Heart right ventricle (tissue), 16 donors: ENCODE measurements at regions not wholly inside any gene's neighbourhood (a gene's known extent, or its start where the extent isn't known, plus 50 kb on each side); places are given as distances from the start of the nearest gene placed in this dataset.

Experiments used
- ATAC-seq, 8 donors: fragments of 200-7000 bp; cut with Tn5 transposase; one replicate each; pipeline ENCODE4 v1.9.1; 2020; ENCODE audit warnings: mild to moderate bottlenecking in 8 of 8, moderate library complexity in 8 of 8, moderate number of reproducible peaks in 1 of 8
- DNase-seq, 2 donors: peaks; one replicate each; pipeline ENCODE4 v3.0.0-alpha.2; 2020
- H3K27ac ChIP-seq, 10 donors: fragments of 200-600 bp; sonication (generic) in 2 of 10; one replicate each; pipeline versions ENCODE4 v1.5.0 to v1.8.0; 2020 to 2022; ENCODE audit warnings: mild to moderate bottlenecking in 3 of 10
- H3K27me3 ChIP-seq, 7 donors: fragments of 200-600 bp; one replicate each; pipeline ENCODE4 v1.8.0; 2021 to 2022; ENCODE audit warnings: mild to moderate bottlenecking in 2 of 7
- H3K36me3 ChIP-seq, 9 donors: fragments of 200-600 bp; sonication (generic) in 1 of 9; one replicate each; pipeline versions ENCODE4 v1.5.0 to v1.8.0; 2020 to 2022; ENCODE audit warnings: mild to moderate bottlenecking in 2 of 9
- H3K4me1 ChIP-seq, 9 donors: fragments of 200-600 bp; sonication (generic) in 1 of 9; one replicate each; pipeline versions ENCODE4 v1.5.0 to v1.8.0; 2020 to 2022; ENCODE audit warnings: mild to moderate bottlenecking in 4 of 9
- H3K4me3 ChIP-seq, 10 donors: fragments of 200-600 bp; sonication (generic) in 2 of 10; one replicate each; pipeline versions ENCODE4 v1.5.0 to v1.8.0; 2020 to 2022; ENCODE audit warnings: mild to moderate bottlenecking in 7 of 10, moderate library complexity in 2 of 10
- H3K9me3 ChIP-seq, 11 donors: fragments of 200-600 bp in 10 of 11; sonication (generic) in 2 of 11; one replicate each; pipeline versions ENCODE4 v1.5.0 to v1.8.0; 2013 to 2022; ENCODE audit warnings: mild to moderate bottlenecking in 2 of 11, control low read depth in 1 of 11, moderate library complexity in 1 of 11
- CTCF ChIP-seq, 9 donors: fragments of 200-600 bp; sonication (generic) in 2 of 9; IDR thresholded peaks; one replicate each; pipeline versions ENCODE4 v1.5.0 to v1.8.0; 2021 to 2022; ENCODE audit warnings: antibody characterized with exemption in 9 of 9, mild to moderate bottlenecking in 5 of 9, moderate library complexity in 1 of 9
- WGBS, 2 donors: extraction: QIAGEN DNeasy Blood & Tissue Kit; methylation state at CpG; one replicate each; pipeline ENCODE4 v1.1.7; 2013; ENCODE audit warnings: inconsistent platforms in 1 of 2; 5-methylcytosine and 5-hydroxymethylcytosine counted together
- intact Hi-C, 10 donors: fragments of 100-400 bp; cut with DNase I; formaldehyde crosslinking; loops; one replicate each; pipeline versions ENCODE4 v1.11.1 to v1.14.2; 2022
- donor health status: Arrhythmogenic right ventricular cardiomyopathy.
- donor health status: ischemic (EF 13 %, LVEDD 7.1; RV severe dilation, severe dysfunction).
- donor health status: healthy with polysubstance abuse.
- donor health status: DM: no; HTN: yes; CAD: no.
- donor health status: DM: no; HTN: no; CAD: no.
- donor health status: ischemic (EF 25% LVEDD 6.9; RV normal size, moderate dysfunction).
- donor health status: ischemic (EF 25% LVEDD 5.7; RV mildly dilated, moderate dysfunction).
- donor health status: healthy.
- donor health status: DM: yes; HTN: yes; CAD: no.
- donor health status: Ischemic cardiomyopathy.
- donor health status: ischemic (EF 35%, LVEDD 5.7; RV mildly dilated, moderate dysfunction).
- donor health status: nonischemic (EF 11% LVEDD 7.7; RV severe dilation, severe dysfunction).
- donor health status: DM: yes; HTN: yes; CAD: no.
- donor health status: PGD.
- donor health status: ischemic (EF 29% LVEDD 5.4; RV normal size, mild dysfunction).
- donor health status: nonischemic (EF 23%, LVEDD 6.1; RV moderate dilation, normal function).

- H3K36me3 ChIP-seq: no peaks in the 10 kb centered on the region
- ATAC-seq: no peak
- no peaks in the 10 kb centered on the region for H3K4me1 ChIP-seq
- no peak for DNase-seq
- peaks cover 0 to 2% (median 0%) of the 10 kb centered on the region in 11 donors for H3K9me3 ChIP-seq
- no peak overlapping the region for H3K4me3 ChIP-seq
- H3K27me3 ChIP-seq: no peaks in the 10 kb centered on the region
- TF ChIP-seq CTCF (IDR thresholded peaks at IDR 0.05): no peak
- H3K27ac ChIP-seq: no peak overlapping the region
- intact Hi-C loops: no loop called here
- 34 to 36% methylated on average over 5 of the region's 5 CpGs for WGBS, 2 donors
These were observed 521.1 kb downstream of the TFAP2B start for GRCh38 chr6:51339728-51340127.

GRCh38 chr6:51342393-51342792 lies 523.7 kb downstream of the TFAP2B start:
- ATAC-seq: no peak
- intact Hi-C loops: no loop called here
- 77 to 81% methylated on average over 6 of the region's 6 CpGs for WGBS, 2 donors

GRCh38 chr6:51349857-51350256 lies 531.2 kb downstream of the TFAP2B start:
- H3K27ac ChIP-seq: no peak overlapping the region
- DNase-seq (no peak), ATAC-seq (no peak)
- no peaks in the 10 kb centered on the region for H3K27me3 ChIP-seq
- H3K4me3 ChIP-seq: no peak overlapping the region
- intact Hi-C loops: no loop called here
- H3K36me3 ChIP-seq: no peaks in the 10 kb centered on the region
- peaks cover 0 to 25% (median 0%) of the 10 kb centered on the region in 11 donors for H3K9me3 ChIP-seq
- WGBS, 2 donors: 79 to 82% methylated on average over 4 of the region's 4 CpGs
- no peaks in the 10 kb centered on the region for H3K4me1 ChIP-seq
- TF ChIP-seq CTCF (IDR thresholded peaks at IDR 0.05): no peak

More at GRCh38 chr6:51342393-51342792, 523.7 kb downstream of the TFAP2B start:
- H3K4me3 ChIP-seq: no peak overlapping the region
- H3K9me3 ChIP-seq: peaks cover 0 to 24% (median 0%) of the 10 kb centered on the region in 11 donors
- DNase-seq: no peak
- no peaks in the 10 kb centered on the region for H3K27me3 ChIP-seq
- no peaks in the 10 kb centered on the region for H3K4me1 ChIP-seq
- no peaks in the 10 kb centered on the region for H3K36me3 ChIP-seq
- no peak overlapping the region for H3K27ac ChIP-seq
- TF ChIP-seq CTCF (IDR thresholded peaks at IDR 0.05): no peak

GRCh38 chr6:51350308-51350904 lies 531.7 kb downstream of the TFAP2B start:
- TF ChIP-seq CTCF (IDR thresholded peaks at IDR 0.05): peak in 4 of 9 donors; percentile 15 to 53 (median 24)
- Histone ChIP-seq H3K36me3 (no peaks in the 10 kb centered on the region), H3K4me3 (no peak overlapping the region), H3K27me3 (no peaks in the 10 kb centered on the region), H3K27ac (no peak overlapping the region), H3K9me3 (peaks cover 0 to 20% (median 0%) of the 10 kb centered on the region in 11 donors), H3K4me1 (no peaks in the 10 kb centered on the region)
- ATAC-seq (no peak), DNase-seq (no peak)
- WGBS, 2 donors: 84% methylated on average over 2 of the region's 2 CpGs
- intact Hi-C loops: no loop called here
